GM12873 (cell line): ENCODE measurements at regions not wholly inside any gene's neighbourhood (a gene's known extent, or its start where the extent isn't known, plus 50 kb on each side); places are given as distances from the start of the nearest gene placed in this dataset.

Source experiments
- TF ChIP-seq, protein P1 (sequence below): IDR thresholded peaks from 2 replicates; pipeline ENCODE4 v1.5.1; 2012; ENCODE audit warnings: low read depth, mild to moderate bottlenecking, moderate library complexity, low read length, control low read depth; ENCODE audit not compliant: insufficient read depth; ENCODE audit errors: missing control alignments

DNA sequence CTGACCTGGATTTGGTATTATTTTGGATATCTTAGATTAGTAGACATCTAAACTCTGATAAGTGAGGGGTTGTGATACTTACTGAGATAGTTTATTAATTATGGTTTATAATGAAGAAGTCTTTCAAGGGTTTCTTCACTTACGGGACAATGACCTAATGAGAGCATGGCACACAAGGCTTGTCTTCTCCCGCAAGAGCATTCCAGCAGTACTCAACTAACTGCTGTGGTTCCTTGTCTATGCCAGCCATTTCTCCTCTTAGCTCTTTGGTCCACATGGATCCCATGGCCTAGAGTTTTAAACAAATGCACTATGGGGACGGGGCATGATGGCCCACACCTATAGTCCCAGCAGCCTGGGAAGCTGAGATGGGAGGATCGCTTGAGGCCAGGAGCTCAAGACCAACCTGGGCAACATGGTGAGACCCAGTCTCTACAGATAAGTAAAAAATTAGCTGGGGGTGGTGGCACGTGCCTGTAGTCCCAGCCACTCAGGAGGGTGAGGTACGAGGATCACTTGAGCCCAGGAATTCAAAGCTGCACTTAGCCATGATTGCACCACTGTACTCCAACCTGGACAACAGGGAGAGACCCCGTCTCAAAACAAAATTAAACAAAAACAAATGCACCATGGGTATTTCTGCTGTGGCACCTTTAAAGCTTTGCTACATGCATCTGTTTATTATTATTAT, 161.7 kb upstream of the MYCN start:
- TF ChIP-seq, protein P1, sequence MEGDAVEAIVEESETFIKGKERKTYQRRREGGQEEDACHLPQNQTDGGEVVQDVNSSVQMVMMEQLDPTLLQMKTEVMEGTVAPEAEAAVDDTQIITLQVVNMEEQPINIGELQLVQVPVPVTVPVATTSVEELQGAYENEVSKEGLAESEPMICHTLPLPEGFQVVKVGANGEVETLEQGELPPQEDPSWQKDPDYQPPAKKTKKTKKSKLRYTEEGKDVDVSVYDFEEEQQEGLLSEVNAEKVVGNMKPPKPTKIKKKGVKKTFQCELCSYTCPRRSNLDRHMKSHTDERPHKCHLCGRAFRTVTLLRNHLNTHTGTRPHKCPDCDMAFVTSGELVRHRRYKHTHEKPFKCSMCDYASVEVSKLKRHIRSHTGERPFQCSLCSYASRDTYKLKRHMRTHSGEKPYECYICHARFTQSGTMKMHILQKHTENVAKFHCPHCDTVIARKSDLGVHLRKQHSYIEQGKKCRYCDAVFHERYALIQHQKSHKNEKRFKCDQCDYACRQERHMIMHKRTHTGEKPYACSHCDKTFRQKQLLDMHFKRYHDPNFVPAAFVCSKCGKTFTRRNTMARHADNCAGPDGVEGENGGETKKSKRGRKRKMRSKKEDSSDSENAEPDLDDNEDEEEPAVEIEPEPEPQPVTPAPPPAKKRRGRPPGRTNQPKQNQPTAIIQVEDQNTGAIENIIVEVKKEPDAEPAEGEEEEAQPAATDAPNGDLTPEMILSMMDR, result no peak

DNA sequence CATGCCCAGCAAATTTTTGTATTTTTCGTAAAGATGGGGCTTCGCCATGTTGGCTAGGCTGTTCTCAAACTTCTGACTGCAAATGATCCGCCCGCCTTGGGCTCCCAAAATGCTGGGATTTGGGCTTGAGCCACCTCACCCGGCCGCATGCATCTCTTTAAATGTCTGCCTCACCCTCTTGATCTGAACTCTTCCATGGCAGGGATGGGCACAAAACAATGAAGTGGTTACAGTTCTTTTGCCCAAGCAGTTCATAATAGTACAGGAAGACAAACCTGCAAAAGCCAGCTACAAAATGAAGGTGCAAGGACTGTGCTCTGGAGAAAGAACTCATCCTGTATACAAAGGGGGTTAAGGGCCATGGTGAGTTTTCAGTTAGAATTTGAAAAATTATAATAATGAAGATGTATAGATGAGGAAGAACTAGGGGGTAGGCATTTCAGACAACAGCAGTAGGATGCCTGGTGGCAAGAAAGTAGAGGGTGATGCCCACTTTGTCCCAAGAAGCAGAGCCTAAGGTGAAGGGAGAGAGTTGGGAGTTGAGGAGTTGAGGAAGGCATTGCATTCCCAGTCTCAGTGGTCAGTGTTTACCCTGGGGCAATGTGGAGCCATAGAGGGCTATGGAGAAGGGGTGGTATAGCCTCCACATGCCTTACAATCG, 160.8 kb upstream of the MYCN start:
- TF ChIP-seq, protein P1, result no peak

DNA sequence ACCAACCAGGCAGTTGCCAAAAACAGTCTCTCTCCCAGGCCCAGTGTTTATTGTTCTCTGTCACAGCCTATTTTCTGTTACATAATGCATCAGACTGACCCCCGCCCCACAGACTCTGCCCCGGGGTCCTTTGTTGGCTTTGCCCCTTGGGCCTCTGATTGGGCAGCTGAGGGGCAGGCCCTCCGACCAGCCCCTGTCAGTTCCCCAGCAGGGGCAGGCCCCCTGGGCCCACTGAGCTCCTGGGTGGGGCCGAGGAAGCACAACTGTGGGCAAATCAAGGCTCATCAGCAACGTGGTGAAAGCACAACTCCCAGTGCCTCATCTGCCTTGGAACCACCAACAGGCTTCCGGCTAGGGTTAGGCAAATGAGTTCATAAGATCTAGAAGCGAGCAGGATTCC, 160.1 kb upstream of the MYCN start:
- TF ChIP-seq, protein P1, result no peak

DNA sequence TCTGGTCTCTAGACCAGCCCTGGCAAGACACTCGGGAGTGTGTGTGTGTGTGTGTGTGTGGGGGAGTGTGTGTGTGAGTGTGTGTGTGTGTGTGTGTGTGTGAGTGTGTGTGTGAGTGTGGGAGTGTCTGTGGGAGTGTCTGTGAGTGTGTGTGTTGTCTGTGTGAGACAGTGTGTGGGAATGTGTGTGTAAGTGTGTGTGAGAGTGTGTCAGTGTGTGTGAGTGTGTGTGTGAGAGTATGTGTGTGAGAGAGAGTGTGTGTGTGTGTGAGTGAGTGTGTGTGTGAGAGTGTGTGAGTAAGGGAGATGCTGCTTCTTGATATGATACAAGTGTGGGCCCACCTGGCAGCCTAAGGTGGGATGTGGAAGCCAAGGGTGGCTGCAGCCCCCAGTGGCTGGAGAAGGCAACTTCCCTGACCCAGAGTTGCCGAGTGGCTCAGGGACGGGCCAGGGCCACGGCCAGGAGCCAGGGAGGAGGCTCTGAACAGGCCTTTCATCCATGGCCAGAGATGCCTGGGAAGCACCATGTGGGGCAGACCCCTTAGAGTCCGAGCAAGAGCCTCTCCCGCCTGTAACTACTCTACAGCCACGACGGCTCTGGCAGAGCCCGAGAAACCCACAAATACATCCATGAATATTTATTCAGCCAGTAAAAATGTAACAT, 159.3 kb upstream of the MYCN start:
- TF ChIP-seq, protein P1, result no peak

DNA sequence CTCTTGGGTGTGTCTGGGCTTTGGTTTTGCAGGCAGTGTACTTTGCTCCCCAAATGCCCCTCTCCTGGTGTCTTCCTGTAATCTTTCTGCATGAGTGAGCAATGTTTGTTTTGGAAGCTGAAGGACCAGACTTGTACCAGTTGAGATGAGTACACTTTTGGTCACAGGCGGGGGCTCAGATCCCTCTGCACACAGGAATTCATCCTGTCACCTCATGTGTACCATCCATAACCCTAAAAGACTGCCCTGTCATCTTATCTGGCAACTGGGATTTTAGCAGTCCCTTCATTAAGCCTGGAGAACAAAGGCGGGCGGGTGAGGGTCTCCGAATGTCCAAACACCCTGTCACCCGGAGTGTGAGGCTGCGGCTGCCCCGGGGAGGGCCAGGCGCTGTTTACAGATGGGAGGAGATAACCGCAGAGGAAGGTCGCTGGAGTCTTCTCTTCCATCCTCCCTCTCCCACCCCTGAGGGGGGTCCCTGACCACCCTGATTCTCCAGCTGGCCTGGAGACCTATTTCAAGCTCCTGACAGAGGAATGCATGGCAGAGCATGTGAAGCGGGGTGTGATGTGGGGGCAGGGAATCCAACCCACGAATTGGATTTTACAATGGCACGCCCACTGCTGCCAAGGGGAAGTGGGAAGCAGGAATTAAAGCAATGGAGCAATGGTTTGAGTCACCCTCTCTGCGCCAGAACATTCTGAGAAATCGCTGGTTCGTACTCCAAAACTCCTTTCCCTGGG, 158.2 kb upstream of the MYCN start:
- TF ChIP-seq, protein P1, result no peak

DNA sequence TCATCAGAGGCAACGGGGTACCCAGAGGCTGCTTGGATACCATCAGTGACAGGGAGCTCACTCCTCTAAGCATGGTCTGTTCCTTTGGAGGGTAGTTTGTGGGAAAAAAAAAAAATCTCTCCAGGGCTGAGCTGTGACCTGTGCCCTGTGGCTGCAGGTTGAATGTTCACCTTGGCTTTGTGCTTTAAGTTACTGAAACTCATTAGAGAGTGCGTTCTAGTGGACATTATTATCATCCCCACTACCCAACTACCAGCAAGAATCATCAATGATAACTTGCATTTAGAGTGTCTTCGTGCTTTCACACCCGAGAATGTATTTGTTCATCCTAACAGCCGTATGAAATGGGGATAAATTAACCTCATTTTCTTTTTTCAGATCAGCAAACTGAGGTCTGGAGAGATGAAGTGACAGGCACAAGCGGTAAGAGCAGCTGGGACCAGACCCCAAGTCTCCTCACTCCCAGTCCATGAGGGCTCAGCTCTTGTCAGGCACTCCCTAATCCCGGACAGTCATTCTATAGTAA, 157.5 kb upstream of the MYCN start:
- TF ChIP-seq, protein P1, result no peak
